ENCODE measurements at regions not wholly inside any gene's neighbourhood (a gene's known extent, or its start where the extent isn't known, plus 50 kb on each side); places are given as distances from the start of the nearest gene placed in this dataset.
A peak's percentile ranks its signal among the peaks of the same experiment; 100 is the strongest.

DNA sequence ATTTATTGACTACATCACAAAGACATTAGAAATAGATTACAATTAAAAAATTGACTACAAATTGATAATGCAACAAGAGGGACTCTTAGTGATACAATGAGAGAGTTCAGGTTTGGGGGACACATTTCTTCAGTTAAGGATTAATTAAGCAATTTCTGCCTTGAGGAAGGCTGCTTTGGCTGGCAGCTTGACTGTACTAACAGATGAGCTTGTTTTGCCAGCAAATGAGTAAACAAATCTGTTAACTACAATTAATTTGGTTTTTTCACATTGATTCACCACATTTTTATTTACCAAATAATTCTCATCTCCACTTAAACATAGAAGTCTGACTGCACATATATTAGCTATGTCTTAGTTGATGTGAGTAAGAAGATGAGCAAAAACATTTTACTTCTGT lies 183.6 kb upstream of the ZNF385D start:
- H3K36me3 Mint-ChIP-seq (ENCODE audit: low read depth): no peaks in the 10 kb centered on the region
- no peaks in the 10 kb centered on the region for H3K4me1 Mint-ChIP-seq
- DNase-seq: no peak
- H3K27me3 Mint-ChIP-seq (ENCODE audit: low read depth, poor library complexity): no peaks in the 10 kb centered on the region
- H3K27ac Mint-ChIP-seq: no peak overlapping the region
- TF ChIP-seq, protein P1, sequence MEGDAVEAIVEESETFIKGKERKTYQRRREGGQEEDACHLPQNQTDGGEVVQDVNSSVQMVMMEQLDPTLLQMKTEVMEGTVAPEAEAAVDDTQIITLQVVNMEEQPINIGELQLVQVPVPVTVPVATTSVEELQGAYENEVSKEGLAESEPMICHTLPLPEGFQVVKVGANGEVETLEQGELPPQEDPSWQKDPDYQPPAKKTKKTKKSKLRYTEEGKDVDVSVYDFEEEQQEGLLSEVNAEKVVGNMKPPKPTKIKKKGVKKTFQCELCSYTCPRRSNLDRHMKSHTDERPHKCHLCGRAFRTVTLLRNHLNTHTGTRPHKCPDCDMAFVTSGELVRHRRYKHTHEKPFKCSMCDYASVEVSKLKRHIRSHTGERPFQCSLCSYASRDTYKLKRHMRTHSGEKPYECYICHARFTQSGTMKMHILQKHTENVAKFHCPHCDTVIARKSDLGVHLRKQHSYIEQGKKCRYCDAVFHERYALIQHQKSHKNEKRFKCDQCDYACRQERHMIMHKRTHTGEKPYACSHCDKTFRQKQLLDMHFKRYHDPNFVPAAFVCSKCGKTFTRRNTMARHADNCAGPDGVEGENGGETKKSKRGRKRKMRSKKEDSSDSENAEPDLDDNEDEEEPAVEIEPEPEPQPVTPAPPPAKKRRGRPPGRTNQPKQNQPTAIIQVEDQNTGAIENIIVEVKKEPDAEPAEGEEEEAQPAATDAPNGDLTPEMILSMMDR (IDR thresholded peaks at IDR 0.05): no peak
- H3K4me3 Mint-ChIP-seq: no peak overlapping the region
- no peaks in the 10 kb centered on the region for H3K9me3 Mint-ChIP-seq

DNA sequence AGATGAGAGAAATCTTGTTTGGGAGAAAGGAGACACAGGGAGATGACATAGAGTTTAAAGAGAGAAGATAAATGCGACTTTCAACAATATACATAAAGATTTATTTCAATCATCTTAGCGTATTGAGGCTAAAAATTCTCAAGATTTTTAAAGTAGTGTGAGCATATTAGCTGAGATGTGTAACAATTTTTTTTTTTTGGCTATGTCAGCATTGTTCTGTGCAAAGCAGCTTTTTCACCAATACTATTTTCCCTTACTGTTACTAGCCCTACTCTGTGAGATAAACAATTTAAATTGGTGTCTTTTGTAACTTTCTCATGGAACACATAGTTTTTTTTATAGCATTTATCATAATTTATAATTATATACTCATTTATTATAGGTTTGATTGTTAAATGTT lies 185.2 kb upstream of the ZNF385D start:
- TF ChIP-seq, protein P1 (IDR thresholded peaks at IDR 0.05): no peak
- no peaks in the 10 kb centered on the region for H3K9me3 Mint-ChIP-seq

DNA sequence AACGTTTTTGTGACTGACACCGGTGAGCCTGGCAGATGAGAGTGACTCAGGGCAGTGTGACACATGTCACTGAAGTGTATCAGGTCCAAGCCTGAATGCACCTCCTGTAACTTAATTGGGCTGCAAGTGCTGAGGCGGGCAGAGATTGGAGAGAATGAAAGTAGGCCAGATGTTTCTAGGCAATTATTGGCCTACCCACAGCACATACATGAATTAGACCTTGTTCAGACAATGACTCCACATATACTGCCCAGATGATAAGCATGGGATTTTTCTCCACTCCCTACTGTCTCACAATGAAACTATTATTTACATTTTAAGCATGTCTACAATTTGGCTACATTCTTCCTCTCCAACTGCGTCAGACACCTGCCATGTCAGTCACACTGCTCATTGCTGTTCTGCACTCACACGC lies 187.3 kb upstream of the ZNF385D start:
- Mint-ChIP-seq H3K27ac (no peak overlapping the region), H3K4me1 (no peaks in the 10 kb centered on the region), H3K9me3 (no peaks in the 10 kb centered on the region), H3K4me3 (no peak overlapping the region), H3K36me3 (ENCODE audit: low read depth) (no peaks in the 10 kb centered on the region), H3K27me3 (ENCODE audit: low read depth, poor library complexity) (no peaks in the 10 kb centered on the region)
- no peak for DNase-seq
- TF ChIP-seq, protein P1 (IDR thresholded peaks at IDR 0.05): no peak

More for the DNA sequence above, 185.2 kb upstream of the ZNF385D start:
- Mint-ChIP-seq H3K4me3 (no peak overlapping the region), H3K27ac (no peak overlapping the region), H3K36me3 (ENCODE audit: low read depth) (no peaks in the 10 kb centered on the region), H3K27me3 (ENCODE audit: low read depth, poor library complexity) (no peaks in the 10 kb centered on the region), H3K4me1 (no peaks in the 10 kb centered on the region)
- DNase-seq: no peak

DNA sequence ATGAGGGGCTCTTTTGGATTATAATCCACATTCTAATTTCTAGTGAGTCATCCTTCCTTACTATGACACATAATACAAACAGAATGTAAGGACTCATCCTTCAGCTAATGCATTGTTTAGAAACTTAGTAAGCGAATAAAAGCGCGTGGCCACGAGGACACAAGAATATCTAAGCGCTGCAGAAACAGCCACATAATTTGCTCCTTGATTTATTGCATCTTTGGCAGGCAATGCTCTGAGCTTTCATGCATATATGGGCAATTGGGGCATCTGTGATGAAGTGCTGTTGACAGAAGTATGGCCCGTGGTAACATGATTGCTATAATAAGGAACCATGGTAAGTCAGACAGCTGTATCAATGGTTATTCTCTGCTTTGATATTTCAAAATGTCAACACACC lies 191.3 kb upstream of the ZNF385D start:
- peak; percentile 1 for DNase-seq
- no peak overlapping the region for H3K4me3 Mint-ChIP-seq
- H3K9me3 Mint-ChIP-seq: no peaks in the 10 kb centered on the region
- TF ChIP-seq, protein P1 (IDR thresholded peaks at IDR 0.05): no peak
- no peak overlapping the region for H3K27ac Mint-ChIP-seq
- H3K36me3 Mint-ChIP-seq (ENCODE audit: low read depth): no peaks in the 10 kb centered on the region
- no peaks in the 10 kb centered on the region for H3K27me3 Mint-ChIP-seq (ENCODE audit: low read depth, poor library complexity)
- H3K4me1 Mint-ChIP-seq: peaks cover 5% of the 10 kb centered on the region

DNA sequence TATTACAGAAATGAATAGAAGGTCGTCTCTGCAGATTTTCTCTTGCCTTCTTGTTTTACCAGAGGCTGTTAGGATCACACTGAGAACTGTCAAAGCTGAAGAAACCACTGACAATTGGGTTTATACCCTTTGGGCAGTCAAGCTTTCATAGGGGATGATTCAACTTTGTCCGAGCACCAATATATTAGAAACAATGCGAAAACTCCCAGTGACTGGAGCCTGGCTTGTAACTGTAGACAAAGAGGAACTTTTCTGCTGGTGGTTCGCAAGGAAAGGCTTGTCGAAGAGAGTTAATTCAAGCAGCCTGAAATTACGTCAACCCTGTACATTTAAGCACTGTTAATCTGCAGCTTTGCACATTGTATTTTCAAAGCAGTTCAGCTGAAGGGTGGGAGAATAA lies 193.2 kb upstream of the ZNF385D start:
- no peaks in the 10 kb centered on the region for H3K27me3 Mint-ChIP-seq (ENCODE audit: low read depth, poor library complexity)
- no peak for DNase-seq

DNA sequence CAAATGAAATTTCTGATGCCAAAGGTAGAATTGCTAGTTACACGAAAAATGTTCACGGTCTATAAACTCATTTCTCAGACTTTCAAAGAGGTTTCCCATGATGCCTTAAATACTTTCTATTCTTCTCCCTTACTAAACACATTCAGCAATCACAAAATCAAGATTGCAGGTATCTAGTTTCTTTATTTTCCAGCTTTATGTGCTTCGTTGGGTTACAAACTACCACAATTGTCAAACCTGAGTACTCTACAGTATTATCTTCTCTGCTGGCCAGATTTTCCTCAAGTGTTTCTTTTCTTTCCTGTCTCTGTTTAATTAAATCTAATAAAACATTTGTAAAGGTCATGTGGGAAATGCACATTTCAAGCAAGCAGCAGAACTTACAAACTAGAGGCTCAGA lies 201.8 kb upstream of the ZNF385D start:
- no peak for DNase-seq
- H3K27ac Mint-ChIP-seq: no peak overlapping the region
- H3K4me1 Mint-ChIP-seq: no peaks in the 10 kb centered on the region
- H3K36me3 Mint-ChIP-seq (ENCODE audit: low read depth): no peaks in the 10 kb centered on the region
- H3K9me3 Mint-ChIP-seq: peaks cover 16% of the 10 kb centered on the region
- no peaks in the 10 kb centered on the region for H3K27me3 Mint-ChIP-seq (ENCODE audit: low read depth, poor library complexity)
- TF ChIP-seq, protein P1 (IDR thresholded peaks at IDR 0.05): no peak
- H3K4me3 Mint-ChIP-seq: no peak overlapping the region

More for the DNA sequence above, 193.2 kb upstream of the ZNF385D start:
- Mint-ChIP-seq H3K9me3 (no peaks in the 10 kb centered on the region), H3K4me1 (peaks cover 5% of the 10 kb centered on the region), H3K4me3 (no peak overlapping the region), H3K27ac (no peak overlapping the region), H3K36me3 (ENCODE audit: low read depth) (no peaks in the 10 kb centered on the region)
- TF ChIP-seq, protein P1 (IDR thresholded peaks at IDR 0.05): no peak

All from nephron progenitor cell (in vitro differentiated cells).